Activated T-cell treated with anti-CD3 and anti-CD28 coated beads for 1 hour (primary cell): ENCODE measurements at regions not wholly inside any gene's neighbourhood (a gene's known extent, or its start where the extent isn't known, plus 50 kb on each side); places are given as distances from the start of the nearest gene placed in this dataset.

Experiments
- DNase-seq: peaks from one replicate; pipeline ENCODE4 v3.0.0-alpha.2; 2020; ENCODE audit warnings: low read depth

GRCh38 chr2:59662127-59662861, 891.2 kb downstream of the BCL11A start:
- no peak for DNase-seq

- no peak for DNase-seq
These were observed 893.2 kb downstream of the BCL11A start for GRCh38 chr2:59660262-59660661.

- DNase-seq: no peak
These were observed 894.4 kb downstream of the BCL11A start for GRCh38 chr2:59658906-59659635.

GRCh38 chr2:59655809-59656208, 897.6 kb downstream of the BCL11A start:
- DNase-seq: no peak

- DNase-seq: no peak
These were observed 898.7 kb downstream of the BCL11A start for GRCh38 chr2:59654710-59655109.

- no peak for DNase-seq
These were observed 900.3 kb downstream of the BCL11A start for GRCh38 chr2:59653164-59653563.

GRCh38 chr2:59630789-59631188, 922.7 kb downstream of the BCL11A start:
- DNase-seq: no peak

GRCh38 chr2:59627599-59627998, 925.9 kb downstream of the BCL11A start:
- DNase-seq: no peak

GRCh38 chr2:59622599-59623308, 930.7 kb downstream of the BCL11A start:
- DNase-seq: no peak

GRCh38 chr2:59604123-59604522, 949.3 kb downstream of the BCL11A start:
- no peak for DNase-seq

GRCh38 chr2:59594671-59595222, 958.7 kb downstream of the BCL11A start:
- DNase-seq: no peak

GRCh38 chr2:59590798-59591197, 962.7 kb downstream of the BCL11A start:
- DNase-seq: no peak

GRCh38 chr2:59589881-59590280, 963.6 kb downstream of the BCL11A start:
- no peak for DNase-seq

GRCh38 chr2:59588286-59588685, 965.2 kb downstream of the BCL11A start:
- no peak for DNase-seq

GRCh38 chr2:59586176-59586575, 967.3 kb downstream of the BCL11A start:
- DNase-seq: no peak

GRCh38 chr2:59585655-59586054, 967.8 kb downstream of the BCL11A start:
- no peak for DNase-seq

GRCh38 chr2:59584958-59585357, 968.5 kb downstream of the BCL11A start:
- no peak for DNase-seq

GRCh38 chr2:59583173-59583765, 970.2 kb downstream of the BCL11A start:
- DNase-seq: no peak

GRCh38 chr2:59578349-59578748, 975.1 kb downstream of the BCL11A start:
- DNase-seq: no peak

GRCh38 chr2:59575191-59575590, 978.3 kb downstream of the BCL11A start:
- no peak for DNase-seq

- no peak for DNase-seq
These were observed 981.2 kb downstream of the BCL11A start for GRCh38 chr2:59572227-59572626.

- DNase-seq: no peak
These were observed 982.6 kb downstream of the BCL11A start for GRCh38 chr2:59570818-59571217.
